H9 (cell line): ENCODE measurements at regions not wholly inside any gene's neighbourhood (a gene's known extent, or its start where the extent isn't known, plus 50 kb on each side); places are given as distances from the start of the nearest gene placed in this dataset.

Experiments used
- DNase-seq: peaks from one replicate; pipeline ENCODE4 v3.0.0-alpha.2; 2017
- H2AFZ ChIP-seq: one replicate; pipeline ENCODE4 v1.6.1; 2013; ENCODE audit warnings: mild to moderate bottlenecking, low read length, control low read depth, moderate library complexity
- H2AK5ac ChIP-seq: 2 replicates; pipeline ENCODE4 v1.6.1; 2013; ENCODE audit warnings: low read length, control low read depth, mixed read lengths; ENCODE audit not compliant: insufficient read length
- H2BK120ac ChIP-seq: one replicate; pipeline ENCODE4 v1.6.1; 2013; ENCODE audit warnings: low read depth, mild to moderate bottlenecking, low read length, control low read depth, inconsistent platforms; ENCODE audit not compliant: poor library complexity, severe bottlenecking
- H2BK12ac ChIP-seq: 2 replicates; pipeline ENCODE4 v1.6.1; 2013; ENCODE audit warnings: low read length, control low read depth, mixed read lengths, low read depth; ENCODE audit not compliant: insufficient read length
- H2BK15ac ChIP-seq: 2 replicates; pipeline ENCODE4 v1.6.1; 2013; ENCODE audit warnings: low read depth, low read length, control low read depth
- H2BK20ac ChIP-seq: one replicate; pipeline ENCODE4 v1.6.1; 2013; ENCODE audit warnings: low read depth, mild to moderate bottlenecking, low read length, control low read depth, inconsistent platforms; ENCODE audit not compliant: poor library complexity, severe bottlenecking
- H2BK5ac ChIP-seq: 2 replicates; pipeline ENCODE4 v1.6.1; 2013; ENCODE audit warnings: low read length, control low read depth, mixed read lengths; ENCODE audit not compliant: insufficient read length
- H3K14ac ChIP-seq: 2 replicates; pipeline ENCODE4 v1.6.1; 2013; ENCODE audit warnings: low read length, control low read depth; ENCODE audit not compliant: insufficient read depth
- H3K18ac ChIP-seq: 2 replicates; pipeline ENCODE4 v1.6.1; 2013; ENCODE audit warnings: low read depth, mild to moderate bottlenecking, mixed read lengths, low read length, control low read depth; ENCODE audit not compliant: insufficient read length
- H3K23ac ChIP-seq: 2 replicates; pipeline ENCODE4 v1.6.1; 2013; ENCODE audit warnings: low read length, control low read depth, mixed read lengths, low read depth; ENCODE audit not compliant: insufficient read length
- H3K23me2 ChIP-seq: 2 replicates; pipeline ENCODE4 v1.6.1; 2013; ENCODE audit warnings: low read depth, mild to moderate bottlenecking, mixed read lengths, low read length, control low read depth; ENCODE audit not compliant: insufficient read length, poor library complexity, severe bottlenecking
- H3K27ac ChIP-seq: 2 replicates; pipeline ENCODE4 v1.5.1; 2013; ENCODE audit warnings: low read length, control low read depth, mixed read lengths, low read depth; ENCODE audit not compliant: insufficient read length
- H3K27me3 ChIP-seq: 2 replicates; pipeline ENCODE4 v1.6.1; 2013; ENCODE audit warnings: low read length, control low read depth, inconsistent platforms; ENCODE audit not compliant: insufficient read depth
- H3K4ac ChIP-seq: 2 replicates; pipeline ENCODE4 v1.6.1; 2013; ENCODE audit warnings: low read depth, mild to moderate bottlenecking, control low read depth, inconsistent platforms, low read length, moderate library complexity
- H3K4me1 ChIP-seq: 2 replicates; pipeline ENCODE4 v1.6.1; 2013; ENCODE audit warnings: low read length, control low read depth, inconsistent platforms; ENCODE audit not compliant: insufficient read depth
- H3K4me2 ChIP-seq: 2 replicates; pipeline ENCODE4 v1.6.1; 2013; ENCODE audit warnings: low read length, control low read depth, mixed read lengths; ENCODE audit not compliant: insufficient read length, insufficient read depth
- H3K56ac ChIP-seq: 2 replicates; pipeline ENCODE4 v1.6.1; 2013; ENCODE audit warnings: low read depth, mild to moderate bottlenecking, mixed read lengths, low read length, control low read depth; ENCODE audit not compliant: insufficient read length
- H3K79me1 ChIP-seq: 2 replicates; pipeline ENCODE4 v1.6.1; 2013; ENCODE audit warnings: low read depth, mild to moderate bottlenecking, moderate library complexity, low read length, control low read depth, inconsistent platforms; ENCODE audit not compliant: insufficient read depth, poor library complexity, severe bottlenecking
- H3K79me2 ChIP-seq: 2 replicates; pipeline ENCODE4 v1.6.1; 2013; ENCODE audit warnings: low read length, control low read depth, inconsistent platforms; ENCODE audit not compliant: insufficient read depth
- H3K9ac ChIP-seq: 2 replicates; pipeline ENCODE4 v1.6.1; 2013; ENCODE audit warnings: low read length, control low read depth, mixed read lengths; ENCODE audit not compliant: insufficient read length; ENCODE audit errors: extremely low read depth
- H3K9me3 ChIP-seq: one replicate; pipeline ENCODE4 v1.6.1; 2013; ENCODE audit warnings: low read depth, low read length, inconsistent platforms; ENCODE audit not compliant: control insufficient read depth
- H3T11ph ChIP-seq: one replicate; pipeline ENCODE4 v1.6.1; 2013; ENCODE audit warnings: mild to moderate bottlenecking, low read length, control low read depth, inconsistent platforms
- H4K20me1 ChIP-seq: one replicate; pipeline ENCODE4 v1.6.1; 2013; ENCODE audit not compliant: control insufficient read depth, insufficient read length, insufficient read depth
- H4K5ac ChIP-seq: 2 replicates; pipeline ENCODE4 v1.6.1; 2013; ENCODE audit warnings: low read depth, mild to moderate bottlenecking, mixed read lengths, low read length, control low read depth; ENCODE audit not compliant: insufficient read length
- H4K8ac ChIP-seq: replicated peaks from 2 replicates; pipeline ENCODE4 v1.6.1; 2013; ENCODE audit warnings: low read length, control low read depth, mixed read lengths, low read depth; ENCODE audit not compliant: insufficient read length
- H4K91ac ChIP-seq: 2 replicates; pipeline ENCODE4 v1.6.1; 2013; ENCODE audit warnings: low read depth, mild to moderate bottlenecking, moderate library complexity, mixed read lengths, low read length, control low read depth; ENCODE audit not compliant: insufficient read length
- H3K27ac Mint-ChIP-seq, 3 experiments: 2 replicates in 2 of 3; 3 replicates in 1 of 3; pipeline ENCODE4 v1.8.0; 2020 to 2021; ENCODE audit warnings: mixed read lengths in 3 of 3, mild to moderate bottlenecking in 1 of 3, moderate library complexity in 1 of 3
- H3K27me3 Mint-ChIP-seq: 2 replicates; pipeline ENCODE4 v1.8.0; 2021; ENCODE audit warnings: low read depth, mild to moderate bottlenecking, moderate library complexity, mixed read lengths
- H3K36me3 Mint-ChIP-seq, 3 experiments: 2 replicates in 2 of 3; 3 replicates in 1 of 3; pipeline ENCODE4 v1.8.0; 2020 to 2021; ENCODE audit warnings: low read depth in 3 of 3, mixed read lengths in 3 of 3; ENCODE audit not compliant: insufficient read depth in 1 of 3
- H3K4me1 Mint-ChIP-seq, 2 experiments: 2 replicates each; pipeline ENCODE4 v1.8.0; 2020; ENCODE audit warnings: mixed read lengths in 2 of 2
- H3K4me3 Mint-ChIP-seq, 2 experiments: 2 replicates in 1 of 2; 3 replicates in 1 of 2; pipeline ENCODE4 v1.8.0; 2020 to 2021; ENCODE audit warnings: mild to moderate bottlenecking in 2 of 2, mixed read lengths in 2 of 2, moderate library complexity in 1 of 2
- H3K9me3 Mint-ChIP-seq, 2 experiments: 2 replicates in 1 of 2; 3 replicates in 1 of 2; pipeline ENCODE4 v1.8.0; 2020; ENCODE audit warnings: mild to moderate bottlenecking in 2 of 2, mixed read lengths in 2 of 2, moderate library complexity in 1 of 2
- CTCF ChIP-seq: fragments of 200-600 bp; sonication (generic); conservative IDR thresholded peaks from 3 replicates; pipeline ENCODE4 v1.8.0; 2021; ENCODE audit warnings: antibody characterized with exemption, mild to moderate bottlenecking

- no peak for DNase-seq
- peaks cover 3 to 11% of the 10 kb centered on the region in 2 experiments; a peak in 4 of 5 replicates for H3K9me3 Mint-ChIP-seq
- H2BK5ac ChIP-seq = no peak overlapping the region
These were observed 264.0 kb upstream of the CCDC179 start for GRCh38 chr11:23124249-23124648.

More at GRCh38 chr11:23124249-23124648, 264.0 kb upstream of the CCDC179 start:
- Histone ChIP-seq H3K23me2 (no peaks in the 10 kb centered on the region), H3K4me2 (no peak overlapping the region), H3K18ac (no peak overlapping the region), H2AFZ (no peak overlapping the region), H4K5ac (no peak overlapping the region), H3K79me2 (no peaks in the 10 kb centered on the region), H2BK120ac (no peak overlapping the region), H4K20me1 (no peaks in the 10 kb centered on the region), H3K9me3 (no peaks in the 10 kb centered on the region), H2BK12ac (no peak overlapping the region), H3K56ac (no peak overlapping the region), H2AK5ac (no peak overlapping the region), H3K23ac (no peak overlapping the region), H3K4ac (no peak overlapping the region), H3K14ac (no peak overlapping the region), H3K79me1 (no peaks in the 10 kb centered on the region), H2BK15ac (no peak overlapping the region), H2BK20ac (no peak overlapping the region), H3T11ph (no peak overlapping the region), H4K8ac (no peak overlapping the region), H3K9ac (no peak overlapping the region), H3K4me1 (no peaks in the 10 kb centered on the region; the same call in 1 of the 2 replicates), H3K27me3 (no peaks in the 10 kb centered on the region), H3K27ac (no peak overlapping the region), H4K91ac (no peak overlapping the region)
- Mint-ChIP-seq H3K27me3 (no peaks in the 10 kb centered on the region), H3K27ac (no peak overlapping the region), H3K4me3 (no peak overlapping the region), H3K4me1 (peaks cover 3 to 8% of the 10 kb centered on the region in 2 experiments; a peak in 2 of 4 replicates), H3K36me3 (peaks cover 4 to 8% (median 5%) of the 10 kb centered on the region in 3 experiments; a peak in 6 of 7 replicates)
- no peak for TF ChIP-seq CTCF
